GM03348 (cell line): ENCODE measurements at regions not wholly inside any gene's neighbourhood (a gene's known extent, or its start where the extent isn't known, plus 50 kb on each side); places are given as distances from the start of the nearest gene placed in this dataset.
"Not testable (repeated sequence)": the region's sequence is repeated elsewhere in the genome, so short reads cannot be mapped to it uniquely, and the experiment has no call there.

Source experiments
- DNase-seq: peaks from one replicate; pipeline ENCODE4 v3.0.0; 2012; ENCODE audit warnings: low spot score

GRCh38 chr1:30527511-30528140 lies 195.8 kb downstream of the MATN1 start:
- DNase-seq, result no peak

- DNase-seq, result no peak
Observed at GRCh38 chr1:30526652-30527345, 196.6 kb downstream of the MATN1 start.

- DNase-seq, result peak; percentile 74
Observed at GRCh38 chr1:30525971-30526651, 197.3 kb downstream of the MATN1 start.

- DNase-seq, result no peak
Observed at GRCh38 chr1:30525631-30525970, 197.8 kb downstream of the MATN1 start.

- no peak for DNase-seq
Observed at GRCh38 chr1:30524840-30525617, 198.4 kb downstream of the MATN1 start.

GRCh38 chr1:30524025-30524555 lies 199.3 kb downstream of the MATN1 start:
- not testable (repeated sequence) for DNase-seq

- peak; percentile 66 for DNase-seq
Observed at GRCh38 chr1:30523055-30524020, 200.0 kb downstream of the MATN1 start.

- peak; percentile 74 for DNase-seq
Observed at GRCh38 chr1:30522031-30523004, 201.1 kb downstream of the MATN1 start.

- DNase-seq, result no peak
Observed at GRCh38 chr1:30521261-30521865, 202.0 kb downstream of the MATN1 start.

- no peak for DNase-seq
Observed at GRCh38 chr1:30520476-30520875, 202.9 kb downstream of the MATN1 start.

GRCh38 chr1:30519201-30519763 lies 204.1 kb downstream of the MATN1 start:
- DNase-seq, result no peak

GRCh38 chr1:30518696-30519095 lies 204.7 kb downstream of the MATN1 start:
- no peak for DNase-seq

GRCh38 chr1:30518186-30518585 lies 205.2 kb downstream of the MATN1 start:
- DNase-seq, result no peak

GRCh38 chr1:30517666-30518065 lies 205.7 kb downstream of the MATN1 start:
- not testable (repeated sequence) for DNase-seq

- DNase-seq, result not testable (repeated sequence)
Observed at GRCh38 chr1:30517241-30517640, 206.1 kb downstream of the MATN1 start.

GRCh38 chr1:30516485-30516858 lies 206.9 kb downstream of the MATN1 start:
- no peak for DNase-seq

GRCh38 chr1:30515755-30516484 lies 207.5 kb downstream of the MATN1 start:
- DNase-seq, result no peak

GRCh38 chr1:30514945-30515344 lies 208.4 kb downstream of the MATN1 start:
- DNase-seq, result no peak
